Neuronal stem cell (in vitro differentiated cells): ENCODE measurements at regions not wholly inside any gene's neighbourhood (a gene's known extent, or its start where the extent isn't known, plus 50 kb on each side); places are given as distances from the start of the nearest gene placed in this dataset.

Source experiments
- DNase-seq: peaks from one replicate; pipeline ENCODE4 v3.0.0-alpha.2; 2013; ENCODE audit warnings: low spot score
- H2AFZ ChIP-seq: one replicate; pipeline ENCODE4 v1.6.1; 2013; ENCODE audit warnings: mild to moderate bottlenecking, low read length, inconsistent platforms
- H2AK5ac ChIP-seq: 2 replicates; pipeline ENCODE4 v1.6.1; 2013; ENCODE audit warnings: low read depth, mild to moderate bottlenecking, inconsistent platforms, low read length, moderate library complexity, mixed read lengths
- H2BK120ac ChIP-seq: 2 replicates; pipeline ENCODE4 v1.6.1; 2013; ENCODE audit warnings: low read depth, mild to moderate bottlenecking, inconsistent platforms, low read length, moderate library complexity, mixed read lengths
- H2BK12ac ChIP-seq: one replicate; pipeline ENCODE4 v1.6.1; 2013; ENCODE audit warnings: low read length, inconsistent platforms
- H2BK15ac ChIP-seq: 2 replicates; pipeline ENCODE4 v1.6.1; 2013; ENCODE audit warnings: mild to moderate bottlenecking, low read length, inconsistent platforms, mixed read lengths
- H2BK5ac ChIP-seq: one replicate; pipeline ENCODE4 v1.6.1; 2013; ENCODE audit warnings: inconsistent platforms, mild to moderate bottlenecking, low read length, moderate library complexity
- H3K14ac ChIP-seq: one replicate; pipeline ENCODE4 v1.6.1; 2013; ENCODE audit warnings: low read length, inconsistent platforms
- H3K18ac ChIP-seq: 2 replicates; pipeline ENCODE4 v1.6.1; 2013; ENCODE audit warnings: low read length, inconsistent platforms
- H3K23ac ChIP-seq: 2 replicates; pipeline ENCODE4 v1.6.1; 2013; ENCODE audit warnings: low read depth, mild to moderate bottlenecking, mixed read lengths, low read length, inconsistent platforms; ENCODE audit not compliant: poor library complexity
- H3K27ac ChIP-seq: replicated peaks from 3 replicates; pipeline ENCODE4 v1.5.1; 2013; ENCODE audit warnings: low read length, inconsistent platforms
- H3K27me3 ChIP-seq, 3 experiments: 2 replicates each; pipeline ENCODE4 v1.6.1; 2013; ENCODE audit warnings: low read length in 3 of 3, mild to moderate bottlenecking in 2 of 3, inconsistent platforms in 1 of 3, low read depth in 1 of 3, mixed read lengths in 1 of 3, moderate library complexity in 1 of 3; ENCODE audit not compliant: control insufficient read depth in 3 of 3, insufficient read depth in 3 of 3
- H3K36me3 ChIP-seq, 2 donors: replicated peaks in 1 of 2; 2 replicates each; pipeline ENCODE4 v1.6.1; 2013; ENCODE audit warnings: low read length in 2 of 2; ENCODE audit not compliant: control insufficient read depth in 2 of 2, insufficient read depth in 2 of 2
- H3K4ac ChIP-seq: 2 replicates; pipeline ENCODE4 v1.6.1; 2013; ENCODE audit warnings: inconsistent platforms, mild to moderate bottlenecking, low read length, moderate library complexity
- H3K4me1 ChIP-seq, 2 donors: 1 replicate in 1 of 2; 2 replicates in 1 of 2; pipeline ENCODE4 v1.6.1; 2013; ENCODE audit warnings: low read length in 2 of 2, low read depth in 1 of 2; ENCODE audit not compliant: control insufficient read depth in 2 of 2, insufficient read depth in 1 of 2
- H3K4me2 ChIP-seq: one replicate; pipeline ENCODE4 v1.6.1; 2013; ENCODE audit warnings: mild to moderate bottlenecking, low read length, inconsistent platforms; ENCODE audit not compliant: insufficient read depth, poor library complexity, severe bottlenecking
- H3K4me3 ChIP-seq, 2 donors: 2 replicates each; pipeline ENCODE4 v1.5.1; 2013; ENCODE audit warnings: low read length in 2 of 2, mild to moderate bottlenecking in 2 of 2, inconsistent platforms in 1 of 2, moderate library complexity in 1 of 2
- H3K79me1 ChIP-seq: one replicate; pipeline ENCODE4 v1.6.1; 2013; ENCODE audit warnings: low read depth, mild to moderate bottlenecking, inconsistent platforms, low read length, moderate library complexity
- H3K9ac ChIP-seq: one replicate; pipeline ENCODE4 v1.6.1; 2013; ENCODE audit warnings: mild to moderate bottlenecking, low read depth, low read length, inconsistent platforms; ENCODE audit not compliant: poor library complexity
- H3K9me3 ChIP-seq, 2 donors: replicated peaks in 1 of 2; 2 replicates each; pipeline versions ENCODE3 to v1.6.1; 2013; ENCODE audit warnings: low read length in 2 of 2, mild to moderate bottlenecking in 2 of 2, inconsistent platforms in 1 of 2, low read depth in 1 of 2, mixed read lengths in 1 of 2, moderate library complexity in 1 of 2; ENCODE audit not compliant: control insufficient read depth in 2 of 2, insufficient read depth in 1 of 2
- H4K8ac ChIP-seq: one replicate; pipeline ENCODE4 v1.6.1; 2013; ENCODE audit warnings: low read depth, mild to moderate bottlenecking, inconsistent platforms, low read length, moderate library complexity
- H4K91ac ChIP-seq: one replicate; pipeline ENCODE4 v1.6.1; 2013; ENCODE audit warnings: low read length, low read depth, mild to moderate bottlenecking, inconsistent platforms; ENCODE audit not compliant: poor library complexity
- WGBS, 2 donors: extraction: QIAGEN DNeasy Blood & Tissue Kit; methylation state at CpG; one replicate each; pipeline ENCODE4 v1.1.7; 2013; ENCODE audit warnings: missing lambda C conversion rate in 2 of 2, mixed read lengths in 1 of 2; ENCODE audit not compliant: insufficient read length in 2 of 2, insufficient replicate concordance in 1 of 2; ENCODE audit errors: extremely low coverage in 2 of 2; 5-methylcytosine and 5-hydroxymethylcytosine counted together

DNA sequence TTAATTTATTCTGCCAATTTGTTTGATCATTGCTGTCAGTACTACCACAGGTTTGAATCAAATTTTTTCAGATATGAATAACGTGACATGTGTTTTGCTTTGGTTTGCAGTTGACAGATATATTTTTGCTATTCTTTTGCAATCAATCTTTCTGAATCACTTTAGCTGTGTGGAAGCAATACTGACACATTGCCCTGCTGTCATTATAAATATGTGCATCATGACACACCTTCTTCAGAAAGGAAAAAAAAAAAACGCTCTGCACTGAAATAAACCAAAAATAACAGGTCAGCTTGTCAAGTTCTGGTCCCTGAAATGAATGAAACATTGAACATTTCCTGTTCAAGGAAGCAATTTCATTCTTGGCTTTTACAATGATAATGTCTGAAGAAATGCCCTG lies 93.8 kb upstream of the FAM13C start:
- no CpG with 5 or more reads among the region's 2 CpGs for WGBS, 2 donors
- H3K23ac ChIP-seq: no peak overlapping the region
- H3K4me2 ChIP-seq: no peak overlapping the region
- H2AK5ac ChIP-seq: no peak overlapping the region
- no peak overlapping the region for H4K8ac ChIP-seq
- H3K4me3 ChIP-seq: no peak overlapping the region
- H3K4ac ChIP-seq: no peak overlapping the region
- H3K4me1 ChIP-seq: no peaks in the 10 kb centered on the region
- H2BK5ac ChIP-seq: no peak overlapping the region
- no peak for DNase-seq
- H3K9ac ChIP-seq: no peak overlapping the region
- H3K79me1 ChIP-seq: no peaks in the 10 kb centered on the region
- H3K27ac ChIP-seq: no peak overlapping the region
- no peaks in the 10 kb centered on the region for H3K27me3 ChIP-seq
- no peaks in the 10 kb centered on the region for H3K36me3 ChIP-seq
- no peaks in the 10 kb centered on the region for H3K9me3 ChIP-seq
- H2BK12ac ChIP-seq: no peak overlapping the region
- no peak overlapping the region for H3K18ac ChIP-seq
- no peak overlapping the region for H2BK15ac ChIP-seq
- no peak overlapping the region for H4K91ac ChIP-seq
- H2AFZ ChIP-seq: no peak overlapping the region
- no peak overlapping the region for H3K14ac ChIP-seq
- no peak overlapping the region for H2BK120ac ChIP-seq

DNA sequence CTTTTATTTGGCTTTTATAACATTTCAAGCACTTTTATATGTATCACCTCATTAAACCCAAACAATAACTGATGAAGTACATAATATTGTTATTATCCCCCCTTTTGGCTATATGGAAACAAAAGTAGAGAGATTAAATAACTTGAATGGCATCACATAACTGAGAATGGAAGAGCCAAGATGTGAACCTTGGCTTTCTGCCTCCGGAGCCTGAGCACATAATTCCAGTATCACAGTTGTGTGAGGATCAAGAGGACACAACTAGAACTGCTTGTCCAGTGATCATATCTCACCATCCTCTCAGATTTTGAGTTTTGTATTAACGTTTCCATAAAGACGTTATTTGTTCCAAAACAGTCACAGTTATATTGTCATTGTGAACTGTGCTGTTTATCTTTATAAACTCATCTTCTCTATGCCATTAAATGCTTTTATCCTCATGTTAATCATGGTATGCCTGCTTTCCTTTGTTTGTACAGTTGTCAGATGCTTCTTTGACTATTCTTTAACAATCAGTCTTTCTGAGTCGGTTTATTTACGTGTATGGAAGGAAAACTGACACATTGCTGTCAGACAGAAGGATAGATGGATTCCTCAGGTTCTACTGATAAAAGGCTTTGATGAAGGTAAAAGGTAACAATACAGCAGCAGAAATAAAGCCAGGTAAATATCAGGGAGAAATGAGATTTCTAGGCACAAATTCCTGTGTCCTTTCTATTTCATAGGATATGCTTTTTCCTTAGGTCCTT lies 92.0 kb upstream of the FAM13C start:
- Histone ChIP-seq H4K8ac (no peak overlapping the region), H3K9me3 (no peaks in the 10 kb centered on the region), H2AK5ac (no peak overlapping the region), H2BK120ac (no peak overlapping the region), H3K36me3 (no peaks in the 10 kb centered on the region), H3K14ac (no peak overlapping the region), H3K18ac (no peak overlapping the region), H3K4me3 (no peak overlapping the region), H4K91ac (no peak overlapping the region), H3K4me2 (no peak overlapping the region), H2BK15ac (no peak overlapping the region), H3K27me3 (no peaks in the 10 kb centered on the region), H2BK12ac (no peak overlapping the region), H3K4ac (no peak overlapping the region), H3K27ac (no peak overlapping the region), H3K79me1 (no peaks in the 10 kb centered on the region), H3K9ac (no peak overlapping the region), H2BK5ac (no peak overlapping the region), H3K4me1 (no peaks in the 10 kb centered on the region), H2AFZ (no peak overlapping the region), H3K23ac (no peak overlapping the region)
- no peak for DNase-seq
- WGBS, 2 donors: no CpG with 5 or more reads among the region's 5 CpGs

DNA sequence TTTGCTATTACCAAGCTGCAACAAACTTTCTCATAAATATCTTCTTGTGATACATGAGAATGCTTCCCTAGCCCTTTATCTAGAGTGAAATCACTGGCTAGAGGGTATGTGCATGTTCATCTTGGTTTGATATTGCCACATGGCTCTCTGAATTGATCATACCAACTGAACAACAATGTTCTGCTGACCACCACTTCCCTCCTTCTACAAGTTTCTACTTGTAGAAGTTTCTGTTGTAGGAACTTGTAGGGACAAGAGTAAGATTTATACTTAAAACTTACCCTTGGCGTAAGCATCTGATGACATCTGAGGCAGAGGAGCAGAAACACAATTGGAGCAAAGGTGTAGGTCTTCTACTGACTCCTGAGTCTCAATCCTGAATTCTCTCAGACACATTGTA lies 86.3 kb upstream of the FAM13C start:
- no peaks in the 10 kb centered on the region for H3K36me3 ChIP-seq
- H2AK5ac ChIP-seq: no peak overlapping the region
- H4K8ac ChIP-seq: no peak overlapping the region
- no peaks in the 10 kb centered on the region for H3K4me1 ChIP-seq
- H2AFZ ChIP-seq: no peak overlapping the region
- H2BK15ac ChIP-seq: no peak overlapping the region
- H4K91ac ChIP-seq: no peak overlapping the region
- H3K4me2 ChIP-seq: no peak overlapping the region
- no CpG with 5 or more reads among the region's 1 CpG for WGBS, 2 donors
- no peak for DNase-seq
- H3K18ac ChIP-seq: no peak overlapping the region
- H3K27me3 ChIP-seq: no peaks in the 10 kb centered on the region
- no peak overlapping the region for H2BK120ac ChIP-seq
- no peak overlapping the region for H3K23ac ChIP-seq
- no peak overlapping the region for H3K27ac ChIP-seq
- no peak overlapping the region for H2BK12ac ChIP-seq
- no peak overlapping the region for H3K4ac ChIP-seq
- H3K79me1 ChIP-seq: no peaks in the 10 kb centered on the region
- H3K9me3 ChIP-seq: no peaks in the 10 kb centered on the region
- H3K14ac ChIP-seq: no peak overlapping the region
- no peak overlapping the region for H3K4me3 ChIP-seq
- no peak overlapping the region for H2BK5ac ChIP-seq
- no peak overlapping the region for H3K9ac ChIP-seq

DNA sequence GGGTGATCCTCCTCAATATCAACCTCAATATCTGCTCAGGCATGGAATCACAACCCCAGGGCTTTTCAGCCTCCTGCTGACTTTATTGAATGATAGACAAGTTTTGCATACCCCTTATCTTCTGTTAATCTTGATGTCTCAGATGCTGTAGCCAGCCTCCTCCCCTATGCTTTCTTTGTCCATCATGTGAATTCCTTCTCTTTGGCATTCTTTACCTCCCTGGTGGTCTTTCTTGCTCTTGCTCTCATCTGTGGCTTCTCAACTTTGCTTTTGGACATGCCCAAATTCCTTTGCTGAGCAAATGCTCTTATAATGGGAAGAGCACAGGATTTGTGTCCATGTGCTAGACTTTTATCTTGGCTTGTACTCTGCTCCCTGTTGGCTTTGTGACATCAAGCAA lies 73.4 kb upstream of the FAM13C start:
- Histone ChIP-seq H3K23ac (no peak overlapping the region), H4K8ac (no peak overlapping the region), H2BK5ac (no peak overlapping the region), H2BK120ac (no peak overlapping the region), H3K36me3 (no peaks in the 10 kb centered on the region), H2AFZ (no peak overlapping the region), H3K79me1 (no peaks in the 10 kb centered on the region), H3K4me3 (no peak overlapping the region), H3K27ac (no peak overlapping the region), H3K9ac (no peak overlapping the region), H3K4ac (no peak overlapping the region), H3K9me3 (no peaks in the 10 kb centered on the region), H3K18ac (no peak overlapping the region), H3K27me3 (no peaks in the 10 kb centered on the region), H4K91ac (no peak overlapping the region), H2AK5ac (no peak overlapping the region), H3K4me2 (no peak overlapping the region), H2BK12ac (no peak overlapping the region), H3K14ac (no peak overlapping the region), H2BK15ac (no peak overlapping the region), H3K4me1 (peaks cover 0 to 8% of the 10 kb centered on the region in 2 donors)
- DNase-seq: peak; percentile 8
